SU-DHL-6 (cell line): ENCODE measurements at regions not wholly inside any gene's neighbourhood (a gene's known extent, or its start where the extent isn't known, plus 50 kb on each side); places are given as distances from the start of the nearest gene placed in this dataset.

ENCODE experiments used
- H2AFZ ChIP-seq: fragments of 200-600 bp; sonication (generic); 2 replicates; pipeline ENCODE4 v1.6.1; 2014; ENCODE audit warnings: low read depth, mild to moderate bottlenecking, moderate library complexity, mixed read lengths, antibody characterized with exemption, low read length; ENCODE audit not compliant: severe bottlenecking
- H3F3A ChIP-seq: fragments of 200-600 bp; shearing (Covaris generic); 2 replicates; pipeline ENCODE4 v1.6.0; 2016; ENCODE audit warnings: antibody characterized with exemption, mild to moderate bottlenecking; ENCODE audit not compliant: insufficient read depth
- H3K27ac ChIP-seq: fragments of 200-600 bp; sonication (generic); 2 replicates; pipeline ENCODE4 v1.5.1; 2016; ENCODE audit warnings: low read depth, mild to moderate bottlenecking, low read length, moderate library complexity, mixed read lengths
- H3K27me3 ChIP-seq: fragments of 200-600 bp; sonication (generic), shearing (Covaris generic); 2 replicates; pipeline ENCODE4 v1.6.0; 2014; ENCODE audit warnings: mild to moderate bottlenecking, low read length
- H3K36me3 ChIP-seq: fragments of 200-600 bp; sonication (generic); 2 replicates; pipeline ENCODE4 v1.6.1; 2014; ENCODE audit warnings: mild to moderate bottlenecking, low read length, mixed read lengths
- H3K4me2 ChIP-seq: fragments of 300-600, 200-600 bp; shearing (Covaris generic), sonication (generic); 2 replicates; pipeline ENCODE4 v1.6.0; 2014; ENCODE audit warnings: low read length, low read depth, mild to moderate bottlenecking; ENCODE audit not compliant: poor library complexity, severe bottlenecking
- H3K4me3 ChIP-seq: fragments of 200-600 bp; sonication (generic); 2 replicates; pipeline ENCODE4 v1.5.1; 2014; ENCODE audit warnings: antibody characterized with exemption, low read length, mild to moderate bottlenecking, mixed read lengths; ENCODE audit not compliant: insufficient read depth, poor library complexity, severe bottlenecking
- H3K79me2 ChIP-seq: fragments of 200-600 bp; sonication (generic); 2 replicates; pipeline ENCODE4 v1.6.1; 2014; ENCODE audit warnings: mild to moderate bottlenecking, low read length, moderate library complexity; ENCODE audit not compliant: insufficient read depth
- H3K9ac ChIP-seq: fragments of 200-600 bp; sonication (generic); 2 replicates; pipeline ENCODE4 v1.7.0; 2014; ENCODE audit warnings: mild to moderate bottlenecking, low read length
- H3K9me2 ChIP-seq: fragments of 200-600 bp; sonication (generic); replicated peaks from 2 replicates; pipeline ENCODE4 v1.6.1; 2014; ENCODE audit warnings: low read length; ENCODE audit not compliant: insufficient read depth
- H3K9me3 ChIP-seq: fragments of 200-600 bp; sonication (generic); 2 replicates; pipeline ENCODE4 v1.6.1; 2014; ENCODE audit warnings: low read length, mixed read lengths; ENCODE audit not compliant: insufficient read depth
- H4K20me1 ChIP-seq: fragments of 200-600 bp; sonication (generic); 2 replicates; pipeline ENCODE4 v1.6.1; 2014; ENCODE audit warnings: low read depth, mild to moderate bottlenecking, antibody characterized with exemption, low read length, moderate library complexity, mixed read lengths
- CTCF ChIP-seq: fragments of 200-600 bp; sonication (generic); IDR thresholded peaks from one replicate; pipeline ENCODE4 v1.5.1; 2017; ENCODE audit warnings: antibody characterized with exemption, mild to moderate bottlenecking, low read length, moderate library complexity; ENCODE audit not compliant: insufficient read depth, poor library complexity, severe bottlenecking
- EZH2phosphoT487 ChIP-seq: fragments of 200-600 bp; sonication (generic), shearing (Covaris generic); conservative IDR thresholded peaks from 2 replicates; pipeline ENCODE4 v1.6.1; 2018; ENCODE audit warnings: mild to moderate bottlenecking, antibody characterized with exemption, low read length, moderate library complexity, mixed read lengths

- TF ChIP-seq EZH2phosphoT487 (no peak), CTCF (no peak)
- no peak overlapping the region for H2AFZ ChIP-seq
- no peaks in the 10 kb centered on the region for H3F3A ChIP-seq
- no peaks in the 10 kb centered on the region for H3K9me3 ChIP-seq
- no peaks in the 10 kb centered on the region for H3K79me2 ChIP-seq
- no peaks in the 10 kb centered on the region for H4K20me1 ChIP-seq
- no peak overlapping the region for H3K4me3 ChIP-seq
- H3K9me2 ChIP-seq: no peaks in the 10 kb centered on the region
- H3K27me3 ChIP-seq: no peaks in the 10 kb centered on the region
- no peaks in the 10 kb centered on the region for H3K36me3 ChIP-seq
- no peak overlapping the region for H3K27ac ChIP-seq
- H3K9ac ChIP-seq: no peak overlapping the region
- no peak overlapping the region for H3K4me2 ChIP-seq
These were observed 58.1 kb downstream of the TUSC7 start for GRCh38 chr3:116767726-116768125.

GRCh38 chr3:116770815-116771450, 61.4 kb downstream of the TUSC7 start:
- H3K4me3 ChIP-seq: no peak overlapping the region
- no peaks in the 10 kb centered on the region for H3K9me3 ChIP-seq
- H3K27ac ChIP-seq: no peak overlapping the region
- no peak overlapping the region for H2AFZ ChIP-seq
- H3K79me2 ChIP-seq: no peaks in the 10 kb centered on the region
- H3K9me2 ChIP-seq: no peaks in the 10 kb centered on the region
- no peak overlapping the region for H3K9ac ChIP-seq
- H3F3A ChIP-seq: no peaks in the 10 kb centered on the region
- H4K20me1 ChIP-seq: no peaks in the 10 kb centered on the region
- H3K36me3 ChIP-seq: no peaks in the 10 kb centered on the region
- H3K4me2 ChIP-seq: no peak overlapping the region
- TF ChIP-seq EZH2phosphoT487: no peak
- TF ChIP-seq CTCF: peak; percentile 98
- H3K27me3 ChIP-seq: no peaks in the 10 kb centered on the region

DNA sequence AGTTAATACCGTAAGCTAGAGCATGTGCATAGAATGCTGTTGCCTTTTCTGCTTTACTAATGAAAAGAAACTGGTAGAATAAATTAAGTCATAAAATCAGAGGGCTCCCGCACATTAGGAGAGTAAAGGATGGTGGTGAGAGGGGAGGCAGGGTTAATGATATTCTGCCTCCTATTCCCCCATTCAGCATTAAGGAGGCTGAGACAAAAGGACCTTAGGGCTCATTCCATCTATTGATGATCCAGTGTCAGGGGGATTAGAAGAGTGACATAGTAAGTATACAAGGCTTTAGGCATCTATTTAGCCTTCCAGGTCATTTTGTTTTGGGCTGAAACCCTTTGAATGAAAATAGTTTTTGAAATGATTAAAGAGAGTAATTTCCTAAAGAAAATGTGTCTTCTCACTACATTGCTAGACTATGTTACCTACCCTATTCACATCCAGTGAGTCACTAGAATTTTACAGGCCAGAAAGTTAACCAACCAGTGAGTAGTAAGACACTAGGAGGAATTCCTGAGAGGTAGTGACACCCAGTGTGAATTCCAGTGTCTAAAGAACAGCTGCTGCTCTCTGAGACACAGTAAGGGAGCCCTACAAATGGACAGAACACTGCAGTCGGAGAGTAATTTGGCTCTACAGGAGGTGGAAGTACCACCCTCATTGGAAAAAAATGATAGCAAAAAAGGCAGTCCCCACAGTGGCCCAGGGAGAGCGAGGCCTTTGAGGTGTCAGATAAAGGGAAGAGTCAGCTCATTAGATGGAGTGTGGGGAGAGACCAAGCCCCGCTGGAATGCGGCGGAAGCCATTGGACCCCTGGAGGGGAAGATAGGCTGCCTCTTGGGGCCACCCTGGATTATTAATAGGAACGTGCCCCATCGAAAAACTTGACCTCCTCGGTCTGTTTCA, 67.6 kb downstream of the TUSC7 start:
- H3K79me2 ChIP-seq: no peaks in the 10 kb centered on the region
- no peaks in the 10 kb centered on the region for H3K9me3 ChIP-seq
- TF ChIP-seq CTCF (no peak), EZH2phosphoT487 (no peak)
- H3K9ac ChIP-seq: no peak overlapping the region
- no peaks in the 10 kb centered on the region for H3K27me3 ChIP-seq
- no peaks in the 10 kb centered on the region for H4K20me1 ChIP-seq
- H3K27ac ChIP-seq: no peak overlapping the region
- no peaks in the 10 kb centered on the region for H3K9me2 ChIP-seq
- H3F3A ChIP-seq: no peaks in the 10 kb centered on the region
- no peaks in the 10 kb centered on the region for H3K36me3 ChIP-seq
- no peak overlapping the region for H2AFZ ChIP-seq
- no peak overlapping the region for H3K4me3 ChIP-seq
- H3K4me2 ChIP-seq: no peak overlapping the region
